Gastroesophageal sphincter (tissue), 4 donors: ENCODE measurements at regions not wholly inside any gene's neighbourhood (a gene's known extent, or its start where the extent isn't known, plus 50 kb on each side); places are given as distances from the start of the nearest gene placed in this dataset.

Source experiments
- ATAC-seq: fragments of 150-250 bp; one replicate; pipeline ENCODE4 v1.9.1; 2016; ENCODE audit warnings: mild to moderate bottlenecking, moderate library complexity
- H3K27ac ChIP-seq, 4 donors: fragments of 200-600 bp; sonication (generic) in 3 of 4; 1 replicate in 3 of 4; 2 replicates in 1 of 4; pipeline ENCODE4 v1.5.1; 2016 to 2019
- H3K27me3 ChIP-seq: fragments of 200-600 bp; sonication (generic); one replicate; pipeline ENCODE4 v1.5.1; 2019
- H3K36me3 ChIP-seq, 2 donors: fragments of 200-600 bp; sonication (generic); one replicate each; pipeline ENCODE4 v1.5.1; 2019; ENCODE audit warnings: control low read depth in 1 of 2
- H3K4me1 ChIP-seq, 3 donors: fragments of 200-600 bp; sonication (generic); 1 replicate in 2 of 3; 2 replicates in 1 of 3; pipeline ENCODE4 v1.5.1; 2016 to 2019; ENCODE audit warnings: control low read depth in 2 of 3
- H3K4me3 ChIP-seq, 2 donors: fragments of 200-600 bp; sonication (generic); one replicate each; pipeline ENCODE4 v1.5.1; 2019; ENCODE audit warnings: mild to moderate bottlenecking in 1 of 2, moderate library complexity in 1 of 2
- H3K9me3 ChIP-seq, 3 donors: fragments of 200-600 bp; sonication (generic); one replicate each; pipeline ENCODE4 v1.5.1; 2017 to 2019; ENCODE audit warnings: control low read depth in 2 of 3
- CTCF ChIP-seq, 4 experiments: fragments of 200-600 bp in 2 of 4; fragments of 450-650 bp in 2 of 4; sonication (generic) in 1 of 4; IDR thresholded peaks; one replicate each; pipeline ENCODE4 v1.5.1; 2017 to 2019; ENCODE audit warnings: antibody characterized with exemption in 4 of 4, mild to moderate bottlenecking in 2 of 4, moderate library complexity in 2 of 4
- EP300 ChIP-seq: sonication (generic); formaldehyde crosslinking; IDR thresholded peaks from one replicate; pipeline ENCODE4 v1.6.1; 2017; ENCODE audit warnings: antibody characterized with exemption, mild to moderate bottlenecking
- POLR2A ChIP-seq, 2 donors: fragments of 450-650 bp; IDR thresholded peaks; one replicate each; pipeline ENCODE4 v1.6.1; 2017; ENCODE audit warnings: antibody characterized with exemption in 2 of 2, mild to moderate bottlenecking in 2 of 2, moderate library complexity in 1 of 2
- POLR2AphosphoS5 ChIP-seq: sonication (generic); formaldehyde crosslinking; IDR thresholded peaks from one replicate; pipeline ENCODE4 v1.6.1; 2017; ENCODE audit warnings: antibody characterized with exemption
- WGBS, 2 donors: methylation state at CpG; one replicate each; pipeline ENCODE4 v1.1.5; 2018; ENCODE audit warnings: low coverage in 1 of 2; 5-methylcytosine and 5-hydroxymethylcytosine counted together

- no peaks in the 10 kb centered on the region for H3K27me3 ChIP-seq
- WGBS, 2 donors = 86 to 94% methylated on average over 5 of the region's 5 CpGs
- H3K4me1 ChIP-seq = no peaks in the 10 kb centered on the region
- TF ChIP-seq POLR2AphosphoS5 (no peak), CTCF (IDR thresholded peaks at IDR 0.05) (no peak), POLR2A (IDR thresholded peaks at IDR 0.05) (no peak), EP300 (no peak)
- H3K36me3 ChIP-seq = no peaks in the 10 kb centered on the region
- ATAC-seq = no peak
- no peaks in the 10 kb centered on the region for H3K9me3 ChIP-seq
- H3K4me3 ChIP-seq = no peak overlapping the region
- H3K27ac ChIP-seq = no peak overlapping the region
These were observed 52.5 kb upstream of the PELI2 start for GRCh38 chr14:56065621-56066290.
